GM12878 (cell line): ENCODE measurements at regions not wholly inside any gene's neighbourhood (a gene's known extent, or its start where the extent isn't known, plus 50 kb on each side); places are given as distances from the start of the nearest gene placed in this dataset.

ENCODE experiments used
- CBFB ChIP-seq: IDR thresholded peaks from 2 replicates; pipeline ENCODE4 v1.6.1; 2016; ENCODE audit warnings: antibody characterized with exemption, low read depth
- EED ChIP-seq: sonication (generic); IDR thresholded peaks from 2 replicates; pipeline ENCODE4 v1.6.1; 2016; ENCODE audit warnings: antibody characterized with exemption, low read depth
- ESRRA ChIP-seq: IDR thresholded peaks from 2 replicates; pipeline ENCODE4 v1.6.1; 2012; ENCODE audit warnings: mild to moderate bottlenecking, low read length, improper control_type of control experiment
- FOXK2 ChIP-seq: fragments of 450-650 bp; IDR thresholded peaks from 2 replicates; pipeline ENCODE4 v1.6.1; 2017; ENCODE audit warnings: mild to moderate bottlenecking, moderate library complexity
- GABPA ChIP-seq: IDR thresholded peaks from 2 replicates; pipeline ENCODE4 v1.6.1; 2014; ENCODE audit warnings: antibody characterized with exemption, low read depth, mild to moderate bottlenecking, inconsistent platforms
- GATAD2B ChIP-seq: fragments of 450-650 bp; conservative IDR thresholded peaks from 2 replicates; pipeline ENCODE4 v1.6.1; 2017; ENCODE audit warnings: low read depth, mild to moderate bottlenecking, moderate library complexity
- HDAC6 ChIP-seq: fragments of 200-600 bp; sonication (generic); IDR thresholded peaks from one replicate; pipeline ENCODE4 v1.8.0; 2017; ENCODE audit warnings: antibody characterized with exemption; ENCODE audit not compliant: unreplicated experiment
- JUNB ChIP-seq: IDR thresholded peaks from 2 replicates; pipeline ENCODE4 v1.6.1; 2016; ENCODE audit warnings: antibody characterized with exemption, mild to moderate bottlenecking
- JUND ChIP-seq: IDR thresholded peaks from 2 replicates; pipeline ENCODE4 v1.6.1; 2012; ENCODE audit warnings: low read depth, mild to moderate bottlenecking, low read length, improper control_type of control experiment, moderate library complexity
- MLLT1 ChIP-seq: fragments of 450-650 bp; IDR thresholded peaks from 2 replicates; pipeline ENCODE4 v1.6.1; 2016; ENCODE audit warnings: mild to moderate bottlenecking
- MTA2 ChIP-seq: fragments of 450-650 bp; IDR thresholded peaks from 2 replicates; pipeline ENCODE4 v1.6.1; 2016; ENCODE audit warnings: low read depth, mild to moderate bottlenecking, moderate library complexity
- NFIC ChIP-seq: IDR thresholded peaks from 2 replicates; pipeline ENCODE4 v1.6.1; 2012; ENCODE audit warnings: low read depth, mild to moderate bottlenecking, inconsistent platforms, low read length, moderate library complexity
- PAX5 ChIP-seq: IDR thresholded peaks from 2 replicates; pipeline ENCODE4 v1.6.1; 2011; ENCODE audit warnings: low read depth, low read length, borderline replicate concordance
- PKNOX1 ChIP-seq: fragments of 450-650 bp; IDR thresholded peaks from 2 replicates; pipeline ENCODE4 v1.6.1; 2016; ENCODE audit warnings: mild to moderate bottlenecking
- REST ChIP-seq: IDR thresholded peaks from 2 replicates; pipeline ENCODE4 v1.6.1; 2012; ENCODE audit warnings: mild to moderate bottlenecking, low read depth, low read length
- RUNX3 ChIP-seq: IDR thresholded peaks from 2 replicates; pipeline ENCODE4 v1.6.1; 2012; ENCODE audit warnings: low read length, inconsistent platforms
- SMAD1 ChIP-seq: fragments of 450-650 bp; IDR thresholded peaks from 2 replicates; pipeline ENCODE4 v1.6.1; 2018; ENCODE audit warnings: mild to moderate bottlenecking, low read depth; ENCODE audit not compliant: partially characterized antibody
- SMC3 ChIP-seq: IDR thresholded peaks from 2 replicates; pipeline ENCODE4 v1.6.1; 2011; ENCODE audit warnings: low read length, improper control_type of control experiment, borderline replicate concordance
- STAT3 ChIP-seq: IDR thresholded peaks from 2 replicates; pipeline ENCODE4 v1.6.1; 2011; ENCODE audit warnings: low read depth, low read length, improper control_type of control experiment
- SUZ12 ChIP-seq: fragments of 200-600 bp; sonication (generic); IDR thresholded peaks from one replicate; pipeline ENCODE4 v1.6.1; 2018; ENCODE audit warnings: antibody characterized with exemption, mild to moderate bottlenecking; ENCODE audit not compliant: unreplicated experiment
- TCF7 ChIP-seq: IDR thresholded peaks from 2 replicates; pipeline ENCODE4 v1.6.1; 2014; ENCODE audit warnings: antibody characterized with exemption, borderline replicate concordance
- ZNF687 ChIP-seq: fragments of 450-650 bp; IDR thresholded peaks from 2 replicates; pipeline ENCODE4 v1.6.1; 2017; ENCODE audit warnings: mild to moderate bottlenecking, moderate library complexity
- ZSCAN29 ChIP-seq: fragments of 450-650 bp; IDR thresholded peaks from 2 replicates; pipeline ENCODE4 v1.6.1; 2017; ENCODE audit warnings: mild to moderate bottlenecking, moderate library complexity

- TF ChIP-seq HDAC6: no peak
- peak; percentile 47; the same call in 1 of the 2 replicates for TF ChIP-seq EED
- no peak for TF ChIP-seq PKNOX1
- TF ChIP-seq GATAD2B: no peak
- TF ChIP-seq SMAD1: no peak
- peak; percentile 70 for TF ChIP-seq RUNX3
- TF ChIP-seq FOXK2: no peak
- 0 out of 2 replicates have a peak, but pooled peaks have one; percentile 8 for TF ChIP-seq MLLT1
- no peak for TF ChIP-seq SMC3
- TF ChIP-seq ZSCAN29: 0 out of 2 replicates have a peak, but pooled peaks have one; percentile 16
- TF ChIP-seq GABPA: 0 out of 2 replicates have a peak, but pooled peaks have one; percentile 9
- no peak for TF ChIP-seq REST
- no peak; the same call in 1 of the 2 replicates for TF ChIP-seq MTA2
- TF ChIP-seq ZNF687: peak; percentile 65
- TF ChIP-seq SUZ12: no peak
- no peak for TF ChIP-seq STAT3
- peak; percentile 18; the same call in 1 of the 2 replicates for TF ChIP-seq NFIC
- TF ChIP-seq JUNB: 0 out of 2 replicates have a peak, but pooled peaks have one; percentile 37
- peak; percentile 37; the same call in 1 of the 2 replicates for TF ChIP-seq TCF7
- no peak for TF ChIP-seq JUND
- TF ChIP-seq PAX5: no peak
- peak; percentile 54; the same call in 1 of the 2 replicates for TF ChIP-seq CBFB
- TF ChIP-seq ESRRA: no peak
Measured at GRCh38 chr20:53834062-53834442, 236.3 kb downstream of the BCAS1 start (continued).
